ENCODE measurements at regions not wholly inside any gene's neighbourhood (a gene's known extent, or its start where the extent isn't known, plus 50 kb on each side); places are given as distances from the start of the nearest gene placed in this dataset.

DNA sequence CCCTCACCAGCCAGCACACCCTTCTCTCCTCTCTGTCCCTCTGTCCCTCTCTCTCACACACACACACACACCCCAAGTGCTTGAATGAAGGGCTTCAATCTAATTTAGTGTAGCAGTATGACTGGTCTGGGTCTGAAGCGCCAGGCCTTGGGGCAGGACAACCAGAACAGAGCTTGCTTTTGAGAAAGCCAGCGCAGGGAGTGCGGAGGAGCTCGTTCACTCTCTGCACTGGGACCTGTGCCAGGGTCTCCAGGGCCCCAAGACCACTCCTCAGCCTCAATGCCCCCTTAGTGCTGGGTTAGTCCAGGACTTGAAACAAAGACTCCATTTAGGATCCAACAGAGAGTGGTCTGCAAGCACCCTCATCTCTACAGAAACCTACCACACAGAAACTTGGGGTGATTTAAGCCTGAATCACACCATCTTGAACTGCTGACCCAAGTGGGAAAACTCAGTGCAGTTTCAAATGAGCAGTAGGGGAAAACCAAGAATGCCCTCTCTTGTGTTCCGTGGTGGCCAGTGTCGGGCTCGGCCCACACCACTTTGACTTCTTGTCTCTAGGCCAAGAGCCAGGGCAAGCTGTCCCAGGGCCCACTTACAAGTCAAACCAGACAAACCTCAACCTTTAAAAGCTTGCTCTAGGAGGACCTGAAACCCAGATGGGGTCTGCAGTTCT, 66.6 kb upstream of the WIPF1 start:
- TF ChIP-seq, protein P1, sequence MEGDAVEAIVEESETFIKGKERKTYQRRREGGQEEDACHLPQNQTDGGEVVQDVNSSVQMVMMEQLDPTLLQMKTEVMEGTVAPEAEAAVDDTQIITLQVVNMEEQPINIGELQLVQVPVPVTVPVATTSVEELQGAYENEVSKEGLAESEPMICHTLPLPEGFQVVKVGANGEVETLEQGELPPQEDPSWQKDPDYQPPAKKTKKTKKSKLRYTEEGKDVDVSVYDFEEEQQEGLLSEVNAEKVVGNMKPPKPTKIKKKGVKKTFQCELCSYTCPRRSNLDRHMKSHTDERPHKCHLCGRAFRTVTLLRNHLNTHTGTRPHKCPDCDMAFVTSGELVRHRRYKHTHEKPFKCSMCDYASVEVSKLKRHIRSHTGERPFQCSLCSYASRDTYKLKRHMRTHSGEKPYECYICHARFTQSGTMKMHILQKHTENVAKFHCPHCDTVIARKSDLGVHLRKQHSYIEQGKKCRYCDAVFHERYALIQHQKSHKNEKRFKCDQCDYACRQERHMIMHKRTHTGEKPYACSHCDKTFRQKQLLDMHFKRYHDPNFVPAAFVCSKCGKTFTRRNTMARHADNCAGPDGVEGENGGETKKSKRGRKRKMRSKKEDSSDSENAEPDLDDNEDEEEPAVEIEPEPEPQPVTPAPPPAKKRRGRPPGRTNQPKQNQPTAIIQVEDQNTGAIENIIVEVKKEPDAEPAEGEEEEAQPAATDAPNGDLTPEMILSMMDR (IDR thresholded peaks at IDR 0.05; ENCODE audit: low read depth, low read length, missing control alignments), result no peak
- no peak for DNase-seq (ENCODE audit: extremely low read depth, low read depth)

DNA sequence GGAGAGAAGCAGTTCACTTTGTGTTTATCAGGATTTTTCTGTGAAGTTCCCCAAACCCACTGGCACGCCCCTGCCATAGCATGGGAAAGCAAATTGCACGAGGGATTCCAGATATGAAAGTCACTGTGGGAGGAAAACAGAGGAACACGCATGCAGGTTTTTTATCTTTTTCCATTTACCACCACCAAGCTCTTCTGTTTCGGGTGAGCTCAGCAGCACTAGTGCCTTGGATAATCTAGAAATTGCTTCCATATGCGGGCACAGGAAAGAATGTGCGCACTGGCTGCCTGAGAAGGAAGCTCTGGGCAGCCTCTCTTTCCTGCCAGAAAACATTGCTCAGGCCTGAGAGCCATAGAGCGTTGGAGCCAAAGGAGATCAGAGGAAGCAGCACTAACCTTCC, 65.9 kb upstream of the WIPF1 start:
- TF ChIP-seq, protein P1 (IDR thresholded peaks at IDR 0.05; ENCODE audit: low read depth, low read length, missing control alignments), result no peak
- peak; percentile 68 for DNase-seq (ENCODE audit: extremely low read depth, low read depth)

More for the DNA sequence above, 66.6 kb upstream of the WIPF1 start:
- no peak overlapping the region for H3K4me3 ChIP-seq (replicated peaks; ENCODE audit: low read depth, low read length)

DNA sequence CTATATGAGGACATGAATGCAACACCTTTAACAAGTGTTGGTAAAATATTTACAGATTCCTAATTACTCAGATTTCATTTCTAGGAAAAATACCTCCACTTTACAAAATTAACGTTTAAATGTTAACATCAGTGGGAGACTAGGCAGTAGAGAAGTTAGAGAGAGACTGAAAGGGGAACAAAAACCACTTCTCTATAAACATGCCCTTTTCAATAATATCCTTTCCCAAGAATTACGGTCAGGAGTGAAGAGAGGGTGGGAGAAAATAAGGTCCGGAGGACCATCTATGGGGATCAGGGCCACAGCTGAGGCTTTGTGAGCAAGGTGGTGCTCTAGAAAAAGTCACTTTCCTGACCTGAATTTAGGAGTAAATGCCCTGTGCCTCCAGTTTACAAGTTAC, 65.3 kb upstream of the WIPF1 start:
- H3K4me3 ChIP-seq (replicated peaks; ENCODE audit: low read depth, low read length), result no peak overlapping the region
- no peak for DNase-seq (ENCODE audit: extremely low read depth, low read depth)
- TF ChIP-seq, protein P1 (IDR thresholded peaks at IDR 0.05; ENCODE audit: low read depth, low read length, missing control alignments), result no peak

More for the DNA sequence above, 65.9 kb upstream of the WIPF1 start:
- no peak overlapping the region for H3K4me3 ChIP-seq (replicated peaks; ENCODE audit: low read depth, low read length)

- TF ChIP-seq, protein P1 (IDR thresholded peaks at IDR 0.05; ENCODE audit: low read depth, low read length, missing control alignments), result no peak
- no peak for DNase-seq (ENCODE audit: extremely low read depth, low read depth)
- no peak overlapping the region for H3K4me3 ChIP-seq (replicated peaks; ENCODE audit: low read depth, low read length)
Observed at GRCh38 chr2:174662459-174662858, 64.9 kb upstream of the WIPF1 start.

DNA sequence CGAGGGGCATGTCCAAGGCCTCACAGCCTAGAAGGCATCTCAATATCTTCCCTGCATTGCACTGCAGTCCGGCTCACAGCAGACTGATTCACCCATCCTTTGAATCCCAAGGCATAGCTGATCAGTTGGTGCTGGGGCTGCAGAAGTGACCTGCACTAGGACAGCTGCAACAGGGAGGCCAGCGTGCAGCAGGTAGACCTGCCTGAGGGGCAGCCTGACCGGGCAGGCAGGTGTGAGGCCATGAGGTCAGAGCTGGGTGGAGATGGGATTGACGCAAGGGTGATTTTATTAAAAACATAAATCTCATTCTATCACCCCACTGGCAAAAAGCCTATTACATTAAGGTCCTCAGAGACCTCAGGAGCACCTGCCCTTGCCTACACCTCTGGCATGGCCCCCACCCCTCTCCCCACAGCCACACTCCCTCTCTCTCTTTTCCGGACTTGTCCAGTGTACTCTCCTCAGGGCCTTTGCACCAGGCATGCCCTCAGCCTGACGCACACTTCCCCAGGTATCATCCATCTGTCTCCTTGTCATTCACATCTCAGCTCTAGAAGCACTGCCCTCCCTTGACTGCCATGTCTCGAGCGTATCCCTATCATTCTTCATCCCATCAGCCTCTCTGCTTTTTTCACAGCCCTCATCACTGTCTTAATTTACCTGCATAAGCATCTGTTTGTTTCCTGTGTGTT, 63.5 kb upstream of the WIPF1 start:
- DNase-seq (ENCODE audit: extremely low read depth, low read depth), result no peak
- TF ChIP-seq, protein P1 (IDR thresholded peaks at IDR 0.05; ENCODE audit: low read depth, low read length, missing control alignments), result no peak
- no peak overlapping the region for H3K4me3 ChIP-seq (replicated peaks; ENCODE audit: low read depth, low read length)

DNA sequence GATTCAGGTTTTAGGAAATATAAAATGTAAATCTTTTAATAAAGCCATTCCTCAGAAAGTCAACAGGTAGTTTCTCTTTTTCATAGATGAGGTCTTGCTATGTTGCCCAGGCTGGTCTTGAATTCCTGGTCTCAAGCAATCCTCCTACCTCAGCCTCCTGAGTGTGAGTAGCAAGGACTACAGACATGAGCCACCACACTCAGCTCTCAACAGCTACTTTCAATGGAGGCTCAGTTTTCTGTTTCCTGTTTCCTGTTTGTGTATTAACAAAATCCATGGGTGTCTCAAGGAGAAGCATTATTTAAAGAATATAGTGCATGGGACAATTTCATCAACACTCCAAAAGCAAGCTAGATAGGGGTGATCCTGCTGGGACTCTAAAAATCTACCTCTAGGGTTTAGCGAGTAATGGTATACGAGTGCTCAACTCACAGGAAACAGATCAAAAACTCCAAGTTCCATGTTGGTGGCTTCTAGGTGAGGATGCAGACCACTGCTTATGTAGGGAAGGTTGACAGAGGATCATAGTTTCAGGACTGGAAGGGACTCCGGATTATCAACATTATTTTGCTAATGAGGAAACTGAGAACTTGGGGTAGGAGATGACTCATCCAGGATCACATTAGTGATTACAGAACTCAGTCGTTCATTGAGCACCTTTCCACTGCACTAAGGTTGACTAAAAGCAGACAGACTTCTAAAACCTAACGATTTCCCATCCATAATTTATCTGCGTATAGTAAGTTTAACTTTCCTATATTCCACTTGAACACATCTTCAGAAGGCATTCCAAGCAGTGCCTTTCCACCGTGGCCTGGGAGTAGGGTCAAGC, 61.7 kb upstream of the WIPF1 start:
- H3K4me3 ChIP-seq (replicated peaks; ENCODE audit: low read depth, low read length), result no peak overlapping the region
- DNase-seq (ENCODE audit: extremely low read depth, low read depth), result no peak
- TF ChIP-seq, protein P1 (IDR thresholded peaks at IDR 0.05; ENCODE audit: low read depth, low read length, missing control alignments), result no peak
